Adrenal gland (tissue), 9 donors: ENCODE measurements at regions not wholly inside any gene's neighbourhood (a gene's known extent, or its start where the extent isn't known, plus 50 kb on each side); places are given as distances from the start of the nearest gene placed in this dataset.

Experiments
- DNase-seq, 7 donors: peaks; one replicate each; pipeline ENCODE4 v3.0.0-alpha.2; 2019 to 2020
- H3K27ac ChIP-seq, 5 donors: fragments of 200-600 bp; sonication (generic) in 4 of 5; 1 replicate in 3 of 5; 2 replicates in 2 of 5; pipeline versions ENCODE4 v1.5.1 to v1.8.0; 2016 to 2020; ENCODE audit warnings: mild to moderate bottlenecking in 1 of 5
- H3K27me3 ChIP-seq: fragments of 200-600 bp; 2 replicates; pipeline ENCODE4 v1.8.0; 2021
- H3K36me3 ChIP-seq, 2 donors: fragments of 200-600 bp; replicated peaks in 1 of 2; 1 replicate in 1 of 2; 2 replicates in 1 of 2; pipeline versions ENCODE4 v1.5.1 to v1.8.0; 2018 to 2022
- H3K4me1 ChIP-seq, 2 donors: fragments of 200-600 bp; replicated peaks in 1 of 2; 1 replicate in 1 of 2; 2 replicates in 1 of 2; pipeline versions ENCODE4 v1.5.1 to v1.8.0; 2018 to 2021
- H3K4me3 ChIP-seq, 4 donors: fragments of 200-600 bp; sonication (generic) in 3 of 4; one replicate each; pipeline ENCODE4 v1.5.1; 2016 to 2018
- H3K9me3 ChIP-seq, 3 donors: fragments of 200-600 bp; sonication (generic) in 1 of 3; replicated peaks in 1 of 3; 1 replicate in 2 of 3; 2 replicates in 1 of 3; pipeline versions ENCODE4 v1.5.1 to v1.8.0; 2016 to 2021
- POLR2A ChIP-seq, 2 donors: fragments of 450-650 bp; IDR thresholded peaks; one replicate each; pipeline ENCODE4 v1.6.1; 2017; ENCODE audit warnings: antibody characterized with exemption in 2 of 2, mild to moderate bottlenecking in 2 of 2, moderate library complexity in 1 of 2
- WGBS, 4 donors: extraction: QIAGEN DNeasy Blood & Tissue Kit in 2 of 4; methylation state at CpG; one replicate each; pipeline versions ENCODE4 v1.1.5 to v1.1.7; 2013 to 2017; 5-methylcytosine and 5-hydroxymethylcytosine counted together
- intact Hi-C, 2 donors: fragments of 100-400 bp; cut with DNase I; formaldehyde crosslinking; loops; one replicate each; pipeline versions ENCODE4 v1.14.1 to v1.15.0; 2022 to 2023
- TF ChIP-seq, protein P1 (sequence below), 6 experiments: fragments of 450-650 bp in 4 of 6; fragments of 200-600 bp in 2 of 6; sonication (generic) in 1 of 6; IDR thresholded peaks; 1 replicate in 5 of 6; 2 replicates in 1 of 6; pipeline versions ENCODE4 v1.5.1 to v1.8.0; 2016 to 2021; ENCODE audit warnings: antibody characterized with exemption in 6 of 6, mild to moderate bottlenecking in 2 of 6, moderate library complexity in 1 of 6
- donor health status: healthy with polysubstance abuse.
- donor health status: Bipolar disorder and iron deficiency.
- donor health status: DM: yes; HTN: yes; CAD: no.
- donor health status: DM: no; HTN: no; CAD: no.
- donor health status: DM: no; HTN: no; CAD: no.

DNA sequence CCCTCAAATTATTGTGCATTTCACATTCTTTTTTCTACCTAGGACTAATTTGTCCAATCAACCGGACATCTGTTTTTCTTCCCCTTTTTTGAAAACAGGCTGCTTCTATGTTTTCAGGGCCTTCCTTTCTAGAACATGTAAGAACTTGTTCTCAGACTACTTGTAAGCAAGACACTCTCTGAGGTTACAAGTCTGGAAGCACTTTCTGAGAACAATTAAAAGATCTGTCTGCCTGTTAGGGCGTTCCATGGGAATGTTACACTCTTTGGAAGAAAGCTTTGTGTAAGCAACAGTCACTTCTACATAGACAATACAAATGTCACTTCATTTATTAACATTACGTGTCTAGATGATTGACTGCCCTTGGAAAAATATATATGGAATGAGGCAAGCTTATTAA, 50.9 kb upstream of the HSPB3 start:
- no peak for DNase-seq
- intact Hi-C loops: no loop called here

DNA sequence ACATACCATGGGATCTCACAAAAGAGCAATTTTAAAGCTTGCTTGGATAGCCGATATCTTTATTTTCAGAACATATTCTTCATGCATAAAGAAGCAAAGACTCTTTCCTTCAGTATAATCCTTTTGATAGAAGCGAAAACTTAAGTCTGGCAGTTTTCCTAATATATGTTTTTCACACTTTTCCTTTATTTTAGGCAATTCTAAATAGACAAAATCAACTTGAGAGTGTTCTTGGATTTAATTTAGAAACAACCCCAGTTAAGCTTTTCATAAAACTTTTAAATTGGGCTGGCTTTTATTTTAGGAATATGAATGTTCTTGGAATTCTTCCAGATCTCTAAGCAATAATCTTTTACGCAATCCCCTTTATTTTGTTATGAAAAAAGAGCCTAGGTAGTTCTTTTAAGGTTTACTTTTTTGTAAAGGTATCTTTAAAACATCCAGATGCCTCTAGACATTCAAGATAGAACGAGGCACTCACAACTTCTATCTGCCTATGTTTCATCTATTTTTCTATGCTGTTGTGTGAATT, 51.5 kb upstream of the HSPB3 start:
- Histone ChIP-seq H3K36me3 (no peaks in the 10 kb centered on the region), H3K4me3 (no peak overlapping the region), H3K27ac (no peak overlapping the region), H3K9me3 (no peaks in the 10 kb centered on the region), H3K4me1 (no peaks in the 10 kb centered on the region), H3K27me3 (no peaks in the 10 kb centered on the region)
- DNase-seq: no peak
- no peak for TF ChIP-seq POLR2A (IDR thresholded peaks at IDR 0.05)
- TF ChIP-seq, protein P1, sequence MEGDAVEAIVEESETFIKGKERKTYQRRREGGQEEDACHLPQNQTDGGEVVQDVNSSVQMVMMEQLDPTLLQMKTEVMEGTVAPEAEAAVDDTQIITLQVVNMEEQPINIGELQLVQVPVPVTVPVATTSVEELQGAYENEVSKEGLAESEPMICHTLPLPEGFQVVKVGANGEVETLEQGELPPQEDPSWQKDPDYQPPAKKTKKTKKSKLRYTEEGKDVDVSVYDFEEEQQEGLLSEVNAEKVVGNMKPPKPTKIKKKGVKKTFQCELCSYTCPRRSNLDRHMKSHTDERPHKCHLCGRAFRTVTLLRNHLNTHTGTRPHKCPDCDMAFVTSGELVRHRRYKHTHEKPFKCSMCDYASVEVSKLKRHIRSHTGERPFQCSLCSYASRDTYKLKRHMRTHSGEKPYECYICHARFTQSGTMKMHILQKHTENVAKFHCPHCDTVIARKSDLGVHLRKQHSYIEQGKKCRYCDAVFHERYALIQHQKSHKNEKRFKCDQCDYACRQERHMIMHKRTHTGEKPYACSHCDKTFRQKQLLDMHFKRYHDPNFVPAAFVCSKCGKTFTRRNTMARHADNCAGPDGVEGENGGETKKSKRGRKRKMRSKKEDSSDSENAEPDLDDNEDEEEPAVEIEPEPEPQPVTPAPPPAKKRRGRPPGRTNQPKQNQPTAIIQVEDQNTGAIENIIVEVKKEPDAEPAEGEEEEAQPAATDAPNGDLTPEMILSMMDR (IDR thresholded peaks at IDR 0.05): no peak
- intact Hi-C loops: no loop called here
- 69 to 80% (median 79%) methylated on average over 4 of the region's 4 CpGs for WGBS, 4 donors

More for the DNA sequence above, 50.9 kb upstream of the HSPB3 start:
- Histone ChIP-seq H3K9me3 (no peaks in the 10 kb centered on the region), H3K27ac (no peak overlapping the region), H3K4me3 (no peak overlapping the region), H3K36me3 (no peaks in the 10 kb centered on the region), H3K4me1 (no peaks in the 10 kb centered on the region), H3K27me3 (no peaks in the 10 kb centered on the region)
- TF ChIP-seq, protein P1 (IDR thresholded peaks at IDR 0.05): no peak
- no peak for TF ChIP-seq POLR2A (IDR thresholded peaks at IDR 0.05)
- 80 to 84% (median 81%) methylated on average over 3 of the region's 3 CpGs for WGBS, 4 donors

DNA sequence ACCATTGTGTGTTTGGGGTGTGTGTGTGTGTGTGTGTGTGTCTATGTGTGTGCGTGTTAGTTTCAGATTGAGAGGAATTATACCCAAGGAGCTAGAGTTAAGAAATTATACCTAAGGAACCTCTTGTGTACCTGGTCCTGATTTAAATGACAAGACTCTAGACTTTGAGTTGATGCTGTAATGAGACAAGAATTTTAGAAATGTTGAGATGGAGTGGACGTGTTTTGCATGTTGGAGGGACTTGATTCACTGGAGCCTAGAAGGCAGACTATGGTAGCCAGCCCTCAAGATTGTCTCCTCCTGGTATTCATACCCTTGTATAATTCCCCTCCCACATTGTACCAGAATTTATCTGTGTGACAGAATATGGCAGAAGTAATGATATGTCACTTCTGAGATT, 52.4 kb upstream of the HSPB3 start:
- no peaks in the 10 kb centered on the region for H3K27me3 ChIP-seq
- intact Hi-C loops: no loop called here
- H3K27ac ChIP-seq: no peak overlapping the region
- 90 to 94% (median 92%) methylated on average over 2 of the region's 2 CpGs for WGBS, 4 donors
- no peak for TF ChIP-seq POLR2A (IDR thresholded peaks at IDR 0.05)
- TF ChIP-seq, protein P1 (IDR thresholded peaks at IDR 0.05): no peak
- no peaks in the 10 kb centered on the region for H3K36me3 ChIP-seq
- no peak overlapping the region for H3K4me3 ChIP-seq
- no peaks in the 10 kb centered on the region for H3K9me3 ChIP-seq
- no peak for DNase-seq
- no peaks in the 10 kb centered on the region for H3K4me1 ChIP-seq

DNA sequence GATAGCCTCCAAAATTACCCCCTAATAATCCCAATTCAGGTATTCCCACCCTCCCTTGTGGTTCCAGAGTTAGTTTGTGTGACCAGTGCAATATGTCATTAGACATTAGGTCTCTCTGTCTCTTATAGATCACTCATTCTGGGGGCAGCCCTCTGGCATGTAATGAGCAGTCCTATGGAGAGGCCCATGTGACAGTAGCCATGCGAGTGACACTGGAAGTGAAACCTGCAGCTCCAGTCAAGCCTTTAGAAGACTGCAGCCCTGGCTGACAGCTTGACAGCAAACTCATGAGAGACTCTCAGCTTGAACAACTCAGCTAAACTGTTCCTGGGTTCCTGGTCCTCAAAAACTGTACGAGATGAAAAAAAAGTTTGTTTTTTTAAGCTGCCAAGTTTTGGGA, 54.0 kb upstream of the HSPB3 start:
- Histone ChIP-seq H3K36me3 (no peaks in the 10 kb centered on the region), H3K4me3 (no peak overlapping the region), H3K27me3 (no peaks in the 10 kb centered on the region), H3K27ac (no peak overlapping the region), H3K9me3 (no peaks in the 10 kb centered on the region), H3K4me1 (no peaks in the 10 kb centered on the region)
- TF ChIP-seq, protein P1 (IDR thresholded peaks at IDR 0.05): no peak
- TF ChIP-seq POLR2A (IDR thresholded peaks at IDR 0.05): no peak
- no peak for DNase-seq
- WGBS, 4 donors: 36 to 43% (median 40%) methylated on average over 2 of the region's 2 CpGs
- intact Hi-C loops: no loop called here
